ENCODE measurements at regions not wholly inside any gene's neighbourhood (a gene's known extent, or its start where the extent isn't known, plus 50 kb on each side); places are given as distances from the start of the nearest gene placed in this dataset.

- Mint-ChIP-seq H3K4me1 (ENCODE audit: low read depth, unreplicated experiment) (no peaks in the 10 kb centered on the region), H3K27me3 (ENCODE audit: unreplicated experiment) (no peaks in the 10 kb centered on the region), H3K27ac (ENCODE audit: unreplicated experiment) (no peak overlapping the region), H3K4me3 (ENCODE audit: low read depth, unreplicated experiment) (no peak overlapping the region), H3K36me3 (ENCODE audit: insufficient read depth, unreplicated experiment) (no peaks in the 10 kb centered on the region), H3K9me3 (ENCODE audit: low read depth, unreplicated experiment) (peaks cover 7% of the 10 kb centered on the region)
- TF ChIP-seq CTCF (IDR thresholded peaks at IDR 0.05; ENCODE audit: unreplicated experiment) = no peak
- BruUV-seq (replicated peaks) = no TSS peak
- no peak for DNase-seq
- intact Hi-C loops (cut with micrococcal nuclease; ENCODE audit: unreplicated experiment) = no loop called here
- CTCF ChIA-PET = no interaction called here
Measured at GRCh38 chr11:8747173-8747572, 64.6 kb downstream of the RPL27A start.

- H3K27me3 Mint-ChIP-seq (ENCODE audit: unreplicated experiment) = no peaks in the 10 kb centered on the region
- H3K4me1 Mint-ChIP-seq (ENCODE audit: low read depth, unreplicated experiment) = no peaks in the 10 kb centered on the region
- no TSS peak for BruUV-seq (replicated peaks)
- no peak overlapping the region for H3K27ac Mint-ChIP-seq (ENCODE audit: unreplicated experiment)
- H3K9me3 Mint-ChIP-seq (ENCODE audit: low read depth, unreplicated experiment) = peaks cover 7% of the 10 kb centered on the region
- TF ChIP-seq CTCF (IDR thresholded peaks at IDR 0.05; ENCODE audit: unreplicated experiment) = no peak
- H3K36me3 Mint-ChIP-seq (ENCODE audit: insufficient read depth, unreplicated experiment) = no peaks in the 10 kb centered on the region
- no peak for DNase-seq
- CTCF ChIA-PET = interaction anchor here (0.6 kb wide), 1 partner anchor 76 kb away, joined by 3 read pairs; no protein-coding TSS in a partner anchor
- H3K4me3 Mint-ChIP-seq (ENCODE audit: low read depth, unreplicated experiment) = no peak overlapping the region
- intact Hi-C loops (cut with micrococcal nuclease; ENCODE audit: unreplicated experiment) = no loop called here
Measured at GRCh38 chr11:8748317-8748716, 65.7 kb downstream of the RPL27A start.

- BruUV-seq (replicated peaks) = no TSS peak
- Mint-ChIP-seq H3K4me1 (ENCODE audit: low read depth, unreplicated experiment) (no peaks in the 10 kb centered on the region), H3K27ac (ENCODE audit: unreplicated experiment) (no peak overlapping the region), H3K9me3 (ENCODE audit: low read depth, unreplicated experiment) (peaks cover 7% of the 10 kb centered on the region), H3K36me3 (ENCODE audit: insufficient read depth, unreplicated experiment) (no peaks in the 10 kb centered on the region), H3K4me3 (ENCODE audit: low read depth, unreplicated experiment) (no peak overlapping the region), H3K27me3 (ENCODE audit: unreplicated experiment) (no peaks in the 10 kb centered on the region)
- intact Hi-C loops (cut with micrococcal nuclease; ENCODE audit: unreplicated experiment) = no loop called here
- TF ChIP-seq CTCF (IDR thresholded peaks at IDR 0.05; ENCODE audit: unreplicated experiment) = no peak
- CTCF ChIA-PET = interaction anchor here (0.7 kb wide), 1 partner anchor 11 kb away, joined by 3 read pairs; no protein-coding TSS in a partner anchor
- DNase-seq = no peak
Measured at GRCh38 chr11:8749202-8749601, 66.6 kb downstream of the RPL27A start.

GRCh38 chr11:8754241-8754640 is 71.6 kb downstream of the RPL27A start:
- CTCF ChIA-PET = interaction anchor here (0.6 kb wide), 1 partner anchor 450 kb away, joined by 4 read pairs; no protein-coding TSS in a partner anchor
- intact Hi-C loops (cut with micrococcal nuclease; ENCODE audit: unreplicated experiment) = loop anchor here (5.0 kb wide), 1 partner anchor 52 kb away; no protein-coding TSS in a partner anchor

More at GRCh38 chr11:8754241-8754640, 71.6 kb downstream of the RPL27A start:
- no peaks in the 10 kb centered on the region for H3K27me3 Mint-ChIP-seq (ENCODE audit: unreplicated experiment)
- peaks cover 19% of the 10 kb centered on the region for H3K4me1 Mint-ChIP-seq (ENCODE audit: low read depth, unreplicated experiment)
- BruUV-seq (replicated peaks) = no TSS peak
- no peak for TF ChIP-seq CTCF (IDR thresholded peaks at IDR 0.05; ENCODE audit: unreplicated experiment)
- peaks cover 7% of the 10 kb centered on the region for H3K9me3 Mint-ChIP-seq (ENCODE audit: low read depth, unreplicated experiment)
- no peak overlapping the region for H3K4me3 Mint-ChIP-seq (ENCODE audit: low read depth, unreplicated experiment)
- no peaks in the 10 kb centered on the region for H3K36me3 Mint-ChIP-seq (ENCODE audit: insufficient read depth, unreplicated experiment)
- H3K27ac Mint-ChIP-seq (ENCODE audit: unreplicated experiment) = no peak overlapping the region
- no peak for DNase-seq
